GM21515 (cell line): ENCODE measurements at regions not wholly inside any gene's neighbourhood (a gene's known extent, or its start where the extent isn't known, plus 50 kb on each side); places are given as distances from the start of the nearest gene placed in this dataset.

Source experiments
- ATAC-seq: cut with Tn5 transposase; IDR thresholded peaks from one replicate; pipeline ENCODE4 v1.9.1; 2021; ENCODE audit not compliant: unreplicated experiment

GRCh38 chr9:108617676-108618075, 238.1 kb downstream of the ACTL7B start:
- ATAC-seq, result no peak

DNA sequence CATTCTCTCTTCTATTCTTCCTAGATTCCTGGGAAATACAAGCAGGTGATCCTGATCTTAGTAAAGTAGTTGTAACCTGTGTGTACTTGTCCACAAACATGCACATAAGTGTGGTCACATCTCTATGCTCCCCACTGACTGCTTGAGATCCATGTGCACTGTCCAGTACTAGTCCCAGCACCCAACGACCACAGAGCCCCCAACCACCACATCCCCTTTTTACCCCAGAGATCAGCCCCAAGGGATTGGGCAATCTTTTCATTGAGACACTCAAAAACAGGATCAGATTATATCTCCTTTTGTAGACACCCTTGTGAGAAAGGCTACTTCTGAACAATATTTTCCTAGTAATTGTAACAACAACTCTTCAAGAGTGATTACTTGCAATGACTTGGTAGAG, 240.6 kb downstream of the ACTL7B start:
- no peak for ATAC-seq

DNA sequence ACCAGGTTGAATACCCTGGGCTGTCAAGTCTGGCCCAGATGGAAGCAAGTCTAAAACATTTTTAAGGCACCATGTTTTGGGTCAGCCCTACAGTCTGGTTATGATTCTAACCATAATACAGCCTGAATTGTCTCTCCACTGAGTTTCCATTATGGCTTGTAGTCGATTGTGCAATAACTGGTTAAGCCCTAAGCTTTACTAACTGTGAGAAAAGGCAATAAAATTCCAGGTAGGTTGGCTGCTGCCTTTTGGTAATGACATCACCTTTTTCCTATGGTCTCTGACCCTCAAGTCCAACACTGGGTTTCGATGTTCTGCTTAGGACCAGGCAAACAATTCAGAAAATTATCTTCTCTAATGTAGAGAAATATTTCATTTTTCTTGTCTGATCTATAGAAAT, 243.3 kb downstream of the ACTL7B start:
- no peak for ATAC-seq

DNA sequence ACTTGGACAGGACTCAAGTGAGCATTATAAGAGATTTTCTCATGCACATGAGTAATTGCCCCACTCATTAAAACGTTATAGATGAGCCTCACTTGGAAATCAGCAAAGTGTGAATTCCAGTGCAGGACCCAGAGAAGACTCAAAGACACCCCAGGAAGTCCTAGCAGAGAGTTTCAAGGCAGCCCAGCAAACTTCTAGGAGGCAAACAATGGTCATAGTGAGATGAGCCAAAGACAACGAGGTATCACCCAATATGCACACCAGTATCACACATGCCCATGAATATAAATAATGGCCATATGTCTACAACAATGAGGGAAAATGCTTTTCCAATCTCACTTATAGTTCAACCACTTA, 245.9 kb downstream of the ACTL7B start:
- ATAC-seq, result no peak

GRCh38 chr9:108609227-108609896, 246.4 kb downstream of the ACTL7B start:
- ATAC-seq, result no peak

DNA sequence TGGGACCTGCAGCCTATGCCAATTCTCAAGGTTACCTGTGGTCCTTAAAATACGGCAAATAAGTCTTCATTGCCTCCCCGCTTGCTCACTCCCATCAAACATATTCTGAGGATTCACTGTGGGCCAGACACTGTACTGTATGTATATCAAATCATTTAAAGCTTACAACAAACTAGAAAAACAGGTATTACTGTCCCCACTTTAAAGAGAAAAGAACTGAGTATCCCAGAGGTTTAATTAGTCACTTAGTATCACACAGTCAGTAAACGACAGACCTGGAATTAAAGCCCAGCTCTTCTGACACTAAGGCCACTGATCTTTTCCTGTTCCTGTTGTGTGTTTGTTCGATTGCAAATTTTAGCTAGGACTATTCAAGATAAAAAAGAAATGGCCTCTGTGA, 248.2 kb downstream of the ACTL7B start:
- ATAC-seq, result no peak

GRCh38 chr9:108606401-108606800, 249.4 kb downstream of the ACTL7B start:
- no peak for ATAC-seq

DNA sequence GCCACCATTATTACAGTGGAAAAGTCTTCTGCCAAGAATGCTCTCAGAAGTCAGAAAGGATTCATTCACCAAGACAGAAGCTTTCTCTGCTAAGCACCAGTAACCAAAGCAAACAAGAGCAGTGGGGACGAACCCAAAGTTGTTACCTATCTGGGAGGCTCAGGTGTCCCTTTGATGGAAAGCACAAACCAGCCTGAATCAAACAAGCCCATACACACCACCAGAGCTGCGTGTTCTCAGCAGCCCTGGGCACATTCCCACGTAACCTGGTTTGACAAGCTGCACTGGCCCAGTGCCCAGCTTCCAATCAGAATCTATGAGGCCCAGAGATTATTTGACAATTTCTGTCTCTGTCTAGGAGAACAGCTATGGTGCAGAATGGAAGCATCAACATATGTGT, 252.6 kb downstream of the ACTL7B start:
- ATAC-seq, result no peak

- no peak for ATAC-seq
These were observed 254.9 kb downstream of the ACTL7B start for GRCh38 chr9:108600896-108601295.

GRCh38 chr9:108599571-108599970, 256.2 kb downstream of the ACTL7B start:
- no peak for ATAC-seq

GRCh38 chr9:108591121-108591520, 264.7 kb downstream of the ACTL7B start:
- no peak for ATAC-seq

DNA sequence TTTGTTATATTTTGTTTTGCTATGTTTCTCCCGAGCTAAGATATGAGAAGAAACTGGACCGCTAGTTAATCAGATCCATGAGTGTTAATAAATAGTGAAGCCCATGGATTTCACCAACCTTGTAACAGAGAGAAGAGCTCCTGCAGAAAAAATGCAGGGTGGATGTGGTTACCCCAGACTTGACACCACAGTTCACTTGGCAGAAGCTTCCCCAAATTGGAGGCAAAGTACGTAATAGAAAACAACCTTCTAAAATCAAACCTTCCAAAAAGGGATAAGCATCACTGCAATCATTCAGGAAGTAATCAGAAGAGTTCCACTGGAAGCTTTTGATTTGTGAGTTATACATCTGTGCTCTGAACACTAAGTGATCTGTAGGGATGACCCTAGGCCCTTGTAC, 267.5 kb downstream of the ACTL7B start:
- no peak for ATAC-seq

DNA sequence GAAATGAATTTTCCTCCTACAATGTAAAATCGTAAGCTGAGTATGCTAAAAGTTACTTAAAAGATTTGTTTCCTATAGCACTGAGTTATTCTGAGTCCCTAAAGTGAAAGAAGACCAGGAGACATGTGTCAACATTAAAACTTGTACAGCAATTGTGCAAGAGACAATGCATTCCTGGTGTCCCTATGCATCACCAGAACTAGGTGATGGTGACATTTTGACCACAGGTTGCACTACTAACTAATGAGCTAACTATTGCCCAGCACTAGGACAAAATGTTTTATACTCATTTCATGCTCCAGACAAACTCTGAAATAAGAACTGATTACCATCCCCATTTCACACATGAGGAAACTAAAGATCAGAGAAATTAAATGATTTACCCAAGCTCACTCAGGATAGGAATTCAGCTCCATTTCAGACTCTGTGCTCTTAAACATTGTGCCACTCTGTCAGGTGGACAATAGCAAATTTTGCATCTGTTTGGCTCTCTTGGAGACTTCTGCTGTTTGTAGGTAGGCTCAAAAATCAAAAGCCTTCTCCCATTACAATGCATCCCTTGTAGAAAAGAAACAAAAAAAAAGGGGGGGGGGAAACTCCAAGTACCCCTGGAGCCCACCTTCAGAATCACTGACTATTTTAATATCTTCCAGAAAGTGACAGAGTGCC, 269.2 kb downstream of the ACTL7B start:
- no peak for ATAC-seq

DNA sequence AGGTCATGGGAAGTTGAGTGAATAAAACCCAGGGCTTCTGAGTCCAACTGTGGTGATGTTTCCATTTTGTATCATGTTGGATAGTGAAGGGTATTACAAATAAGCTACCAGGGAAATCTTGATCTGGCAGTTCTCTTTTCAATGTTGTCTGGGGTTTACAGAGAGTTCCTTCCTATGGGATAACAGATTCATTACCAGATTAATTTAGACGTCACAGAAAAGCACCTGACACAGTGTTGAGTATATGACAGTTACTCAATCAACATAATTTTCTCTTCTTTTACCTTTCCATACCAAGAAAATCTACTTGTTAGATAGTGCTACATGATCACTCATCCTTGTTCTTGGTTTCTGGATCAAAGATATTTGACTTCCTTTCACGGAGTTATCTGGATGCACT, 270.9 kb downstream of the ACTL7B start:
- ATAC-seq, result no peak

DNA sequence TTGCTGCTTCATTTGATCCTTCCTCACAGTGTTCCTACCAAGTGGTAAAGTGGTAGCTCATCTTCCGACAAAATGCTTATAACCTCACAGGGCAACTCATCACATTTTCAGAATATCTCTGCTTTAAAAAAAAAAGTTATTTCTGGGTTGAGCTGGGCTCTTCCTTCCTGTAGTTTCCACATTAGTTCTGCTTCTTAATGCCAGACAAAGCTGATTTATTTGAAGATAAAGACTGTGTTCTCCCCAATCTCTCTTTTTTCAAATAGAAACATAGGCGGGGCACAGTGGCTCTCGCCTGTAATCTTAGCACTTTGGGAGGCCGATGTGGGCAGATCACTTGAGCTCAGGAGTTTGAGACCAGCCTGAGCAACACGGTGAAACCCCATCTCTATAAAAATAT, 273.1 kb downstream of the ACTL7B start:
- ATAC-seq, result no peak

DNA sequence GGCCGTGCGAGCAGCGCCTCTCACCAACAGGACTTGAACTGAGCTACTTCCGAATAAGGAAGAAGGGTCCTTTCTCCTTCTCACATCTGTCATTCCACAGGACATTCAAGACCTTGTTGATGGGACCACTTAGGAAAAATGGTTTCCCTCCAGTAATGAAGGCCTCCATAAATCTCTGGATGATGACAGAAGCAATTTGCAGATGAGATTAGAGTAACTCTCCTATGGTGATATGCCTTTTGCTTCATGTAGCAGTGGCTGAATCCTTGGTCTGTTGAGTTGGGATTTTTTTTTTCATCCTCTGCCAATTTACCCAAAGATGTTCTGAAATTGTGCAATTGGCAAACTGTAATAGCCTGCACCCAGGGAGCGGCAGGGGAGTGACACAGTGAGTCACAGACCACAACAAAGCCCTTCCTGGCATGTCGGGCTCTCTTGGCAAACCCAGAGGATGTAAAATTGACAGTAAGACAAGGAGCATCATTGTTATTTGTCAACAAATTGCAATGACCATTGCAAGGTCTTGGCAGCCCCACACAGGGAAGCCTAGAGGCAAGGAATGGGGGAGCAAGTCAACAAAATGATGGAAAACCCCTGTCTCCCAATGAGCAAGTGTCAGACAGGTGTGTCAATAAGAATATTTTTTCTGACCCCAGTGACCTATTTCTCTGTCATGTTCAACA, 275.9 kb downstream of the ACTL7B start:
- no peak for ATAC-seq

DNA sequence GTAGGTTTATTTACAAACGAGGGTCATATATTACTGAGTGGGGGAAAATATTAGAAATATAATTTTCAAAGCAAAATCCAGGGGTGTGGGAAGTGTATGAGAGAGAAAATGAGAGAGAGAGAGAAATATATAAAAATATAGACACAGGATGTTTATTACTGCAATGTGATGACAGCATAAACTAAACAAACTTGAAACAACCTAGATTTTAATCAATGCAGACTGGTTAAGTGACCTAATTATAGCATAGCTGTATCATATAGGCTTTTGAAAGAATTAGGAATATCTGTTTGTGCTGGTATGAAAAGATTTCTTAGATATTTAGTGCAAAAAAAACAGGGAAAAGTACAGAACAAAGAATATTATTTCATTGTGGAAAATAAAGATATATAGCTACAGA, 280.5 kb downstream of the ACTL7B start:
- no peak for ATAC-seq

- ATAC-seq, result no peak
These were observed 286.2 kb downstream of the ACTL7B start for GRCh38 chr9:108569624-108570023.

DNA sequence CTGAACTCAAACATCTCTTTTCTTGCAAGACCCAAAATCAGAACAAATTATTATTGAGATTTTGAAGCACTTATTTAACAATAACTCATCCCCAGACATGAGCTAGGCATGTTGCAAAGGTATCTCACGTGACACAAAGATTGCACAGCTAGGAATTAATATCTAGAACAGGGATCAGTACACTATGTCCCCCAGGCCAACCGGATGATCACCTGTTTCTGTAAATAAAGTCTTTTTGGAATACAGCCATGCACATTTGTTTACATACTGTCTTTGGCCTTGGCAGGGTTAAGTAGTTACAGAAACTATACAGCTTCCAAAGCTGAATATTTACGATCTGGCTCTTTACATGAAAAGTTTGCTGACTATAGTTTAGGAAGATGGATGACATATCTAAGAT, 287.7 kb downstream of the ACTL7B start:
- no peak for ATAC-seq

DNA sequence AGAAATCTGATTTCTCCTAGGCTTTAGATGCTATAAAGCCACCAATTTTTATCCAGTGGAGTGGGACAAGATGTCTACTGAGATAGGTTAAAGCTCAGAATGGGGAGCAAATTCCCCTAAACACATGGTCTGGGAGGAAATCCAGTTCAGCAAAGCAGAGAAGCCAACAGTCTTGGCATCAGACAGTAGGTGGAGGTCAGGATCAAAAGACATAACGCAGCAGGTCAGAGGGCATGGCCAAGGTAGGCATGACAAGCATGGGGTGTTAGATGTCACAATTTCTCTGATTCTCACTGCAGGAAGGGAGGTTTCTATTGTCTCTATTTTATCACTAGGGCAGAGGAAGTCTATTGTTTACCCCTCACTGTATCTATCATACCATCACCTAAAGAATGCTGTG, 288.2 kb downstream of the ACTL7B start:
- ATAC-seq, result no peak

DNA sequence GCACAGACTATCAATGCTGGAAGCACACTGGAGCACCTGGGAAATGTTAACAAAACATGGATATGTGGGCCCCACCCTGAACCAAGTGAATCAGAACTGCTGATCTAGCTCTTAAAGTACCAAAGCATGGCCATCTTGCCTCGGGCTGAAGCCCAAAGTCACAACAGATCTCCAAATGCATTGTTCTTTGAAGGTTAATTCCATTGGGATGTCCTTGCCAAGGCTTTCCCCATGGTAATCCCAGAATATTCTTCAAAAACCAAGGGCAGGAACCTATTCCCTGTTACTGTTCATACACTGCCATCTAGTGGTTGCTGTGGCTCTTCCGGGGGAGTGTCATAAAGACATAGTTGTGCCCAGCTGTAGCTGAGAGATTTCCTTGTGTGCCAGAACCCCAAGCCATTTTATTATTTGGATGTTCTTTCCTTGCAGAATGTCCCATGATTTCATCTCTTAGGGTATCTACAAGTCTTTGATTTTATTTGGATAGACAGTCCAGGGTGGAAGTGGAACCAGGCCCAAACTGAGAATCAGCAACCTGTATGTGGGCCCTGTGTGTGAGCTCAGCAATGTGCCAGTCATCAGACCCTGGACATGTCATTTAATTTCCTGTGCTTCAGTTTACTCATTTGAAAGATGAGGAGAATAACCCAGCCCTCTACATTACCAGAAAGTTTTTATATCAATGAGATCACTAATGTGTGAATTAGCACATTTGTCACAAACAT, 290.0 kb downstream of the ACTL7B start:
- ATAC-seq, result peak; percentile 88

DNA sequence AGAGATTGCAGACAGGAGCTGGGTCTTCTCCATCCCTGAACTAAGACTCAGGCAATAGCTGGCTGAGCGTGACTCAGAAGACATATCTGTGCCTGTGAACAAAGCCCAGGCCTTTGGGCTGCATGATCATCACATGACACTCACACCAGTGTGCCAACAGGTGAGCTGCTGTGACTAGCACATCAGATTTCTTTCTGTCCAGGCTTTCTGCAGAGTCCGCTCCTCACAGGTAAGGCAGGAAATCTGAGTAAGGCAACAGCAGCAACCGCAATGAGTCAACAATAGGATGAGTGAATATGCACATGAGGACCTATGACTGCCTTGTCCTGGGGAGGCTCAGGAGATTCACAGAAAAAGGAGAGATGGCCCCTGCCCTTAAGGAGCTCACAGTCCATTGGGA, 293.6 kb downstream of the ACTL7B start:
- ATAC-seq, result no peak
